ENCODE measurements at regions not wholly inside any gene's neighbourhood (a gene's known extent, or its start where the extent isn't known, plus 50 kb on each side); places are given as distances from the start of the nearest gene placed in this dataset.

GRCh38 chr15:38853608-38854007 is 289.0 kb upstream of the RASGRP1 start:
- H3K4me3 ChIP-seq (ENCODE audit: low read depth, low read length): no peak overlapping the region
- TF ChIP-seq, protein P1, sequence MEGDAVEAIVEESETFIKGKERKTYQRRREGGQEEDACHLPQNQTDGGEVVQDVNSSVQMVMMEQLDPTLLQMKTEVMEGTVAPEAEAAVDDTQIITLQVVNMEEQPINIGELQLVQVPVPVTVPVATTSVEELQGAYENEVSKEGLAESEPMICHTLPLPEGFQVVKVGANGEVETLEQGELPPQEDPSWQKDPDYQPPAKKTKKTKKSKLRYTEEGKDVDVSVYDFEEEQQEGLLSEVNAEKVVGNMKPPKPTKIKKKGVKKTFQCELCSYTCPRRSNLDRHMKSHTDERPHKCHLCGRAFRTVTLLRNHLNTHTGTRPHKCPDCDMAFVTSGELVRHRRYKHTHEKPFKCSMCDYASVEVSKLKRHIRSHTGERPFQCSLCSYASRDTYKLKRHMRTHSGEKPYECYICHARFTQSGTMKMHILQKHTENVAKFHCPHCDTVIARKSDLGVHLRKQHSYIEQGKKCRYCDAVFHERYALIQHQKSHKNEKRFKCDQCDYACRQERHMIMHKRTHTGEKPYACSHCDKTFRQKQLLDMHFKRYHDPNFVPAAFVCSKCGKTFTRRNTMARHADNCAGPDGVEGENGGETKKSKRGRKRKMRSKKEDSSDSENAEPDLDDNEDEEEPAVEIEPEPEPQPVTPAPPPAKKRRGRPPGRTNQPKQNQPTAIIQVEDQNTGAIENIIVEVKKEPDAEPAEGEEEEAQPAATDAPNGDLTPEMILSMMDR (IDR thresholded peaks at IDR 0.05; ENCODE audit: insufficient read depth, low read length, poor library complexity, severe bottlenecking): peak; percentile 33
- no peak for DNase-seq (ENCODE audit: low read depth)
- H3K27me3 ChIP-seq (ENCODE audit: control insufficient read depth, insufficient read depth, low read length): no peaks in the 10 kb centered on the region
- H3K36me3 ChIP-seq (ENCODE audit: control insufficient read depth, insufficient read depth, low read length): no peaks in the 10 kb centered on the region

GRCh38 chr15:38854506-38854905 is 289.9 kb upstream of the RASGRP1 start:
- no peaks in the 10 kb centered on the region for H3K36me3 ChIP-seq (ENCODE audit: control insufficient read depth, insufficient read depth, low read length)
- TF ChIP-seq, protein P1 (IDR thresholded peaks at IDR 0.05; ENCODE audit: insufficient read depth, low read length, poor library complexity, severe bottlenecking): no peak
- no peak for DNase-seq (ENCODE audit: low read depth)
- H3K27me3 ChIP-seq (ENCODE audit: control insufficient read depth, insufficient read depth, low read length): no peaks in the 10 kb centered on the region
- H3K4me3 ChIP-seq (ENCODE audit: low read depth, low read length): no peak overlapping the region

- no peak for DNase-seq (ENCODE audit: low read depth)
- Histone ChIP-seq H3K4me3 (ENCODE audit: low read depth, low read length) (no peak overlapping the region), H3K27me3 (ENCODE audit: control insufficient read depth, insufficient read depth, low read length) (no peaks in the 10 kb centered on the region), H3K36me3 (ENCODE audit: control insufficient read depth, insufficient read depth, low read length) (no peaks in the 10 kb centered on the region)
- TF ChIP-seq, protein P1 (IDR thresholded peaks at IDR 0.05; ENCODE audit: insufficient read depth, low read length, poor library complexity, severe bottlenecking): no peak
Observed at GRCh38 chr15:38857814-38858213, 293.2 kb upstream of the RASGRP1 start.

DNA sequence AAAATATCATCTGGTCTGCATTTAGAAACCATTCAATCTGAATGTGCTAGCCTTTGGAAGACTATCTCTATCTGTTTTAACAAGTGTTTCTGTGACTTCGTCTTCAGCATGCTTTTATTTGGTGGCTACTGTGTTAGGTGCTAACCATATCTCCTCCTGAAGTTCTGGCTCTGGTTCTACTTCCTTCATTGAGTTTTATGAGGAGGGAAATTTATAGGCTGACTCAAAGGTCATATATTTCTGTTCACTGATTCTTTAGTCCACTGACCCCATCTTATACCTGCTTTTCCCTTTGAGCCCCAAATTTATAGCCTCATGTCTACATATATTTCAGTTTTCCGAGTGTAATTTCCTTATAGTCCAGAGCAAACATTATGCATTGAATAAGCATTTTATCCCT is 295.0 kb upstream of the RASGRP1 start:
- TF ChIP-seq, protein P1 (IDR thresholded peaks at IDR 0.05; ENCODE audit: insufficient read depth, low read length, poor library complexity, severe bottlenecking): no peak
- Histone ChIP-seq H3K36me3 (ENCODE audit: control insufficient read depth, insufficient read depth, low read length) (no peaks in the 10 kb centered on the region), H3K27me3 (ENCODE audit: control insufficient read depth, insufficient read depth, low read length) (no peaks in the 10 kb centered on the region), H3K4me3 (ENCODE audit: low read depth, low read length) (no peak overlapping the region)
- no peak for DNase-seq (ENCODE audit: low read depth)

- TF ChIP-seq, protein P1 (IDR thresholded peaks at IDR 0.05; ENCODE audit: insufficient read depth, low read length, poor library complexity, severe bottlenecking): no peak
Observed at GRCh38 chr15:38860253-38860652, 295.6 kb upstream of the RASGRP1 start.

GRCh38 chr15:38860674-38861073 is 296.1 kb upstream of the RASGRP1 start:
- Histone ChIP-seq H3K27me3 (ENCODE audit: control insufficient read depth, insufficient read depth, low read length) (no peaks in the 10 kb centered on the region), H3K4me3 (ENCODE audit: low read depth, low read length) (no peak overlapping the region), H3K36me3 (ENCODE audit: control insufficient read depth, insufficient read depth, low read length) (no peaks in the 10 kb centered on the region)
- no peak for DNase-seq (ENCODE audit: low read depth)
- TF ChIP-seq, protein P1 (IDR thresholded peaks at IDR 0.05; ENCODE audit: insufficient read depth, low read length, poor library complexity, severe bottlenecking): no peak

More at GRCh38 chr15:38860253-38860652, 295.6 kb upstream of the RASGRP1 start:
- Histone ChIP-seq H3K4me3 (ENCODE audit: low read depth, low read length) (no peak overlapping the region), H3K36me3 (ENCODE audit: control insufficient read depth, insufficient read depth, low read length) (no peaks in the 10 kb centered on the region), H3K27me3 (ENCODE audit: control insufficient read depth, insufficient read depth, low read length) (no peaks in the 10 kb centered on the region)
- DNase-seq (ENCODE audit: low read depth): no peak

Measured in kidney epithelial cell (primary cell).